H1 (cell line): ENCODE measurements at regions not wholly inside any gene's neighbourhood (a gene's known extent, or its start where the extent isn't known, plus 50 kb on each side); places are given as distances from the start of the nearest gene placed in this dataset.

Source experiments
- CTCF ChIA-PET: fragments of 300-600 bp; sonication (Branson Sonifier 250); formaldehyde crosslinking; loops from one replicate; lab custom pipeline; 2021; ENCODE audit not compliant: partially characterized antibody; lab: Charles Lee
- POLR2A ChIA-PET: fragments of 300-600 bp; sonication (Branson Sonifier 250); formaldehyde crosslinking; loops from one replicate; lab custom pipeline; 2021; ENCODE audit warnings: inconsistent platforms; ENCODE audit not compliant: partially characterized antibody; lab: Charles Lee
- DNase-seq, 2 experiments: peaks; one replicate each; pipeline versions ENCODE4 v3.0.0 to v3.0.0-alpha.2; 2010 to 2022; ENCODE audit warnings: low spot score in 2 of 2, low read depth in 1 of 2, mixed read lengths in 1 of 2
- FAIRE-seq: peaks from 2 replicates; lab custom pipeline; 2011; peaks lifted over from hg19 to GRCh38; lab: Jason Lieb, UNC
- H2AFZ ChIP-seq: 2 replicates; pipeline ENCODE4 v1.8.1; 2012; ENCODE audit warnings: low read length, inconsistent platforms
- H2AK5ac ChIP-seq: 2 replicates; pipeline ENCODE4 v1.6.1; 2013; ENCODE audit warnings: low read depth, low read length
- H2BK120ac ChIP-seq: replicated peaks from 2 replicates; pipeline ENCODE3; 2013; ENCODE audit warnings: low read depth, low read length, inconsistent platforms
- H2BK12ac ChIP-seq: 2 replicates; pipeline ENCODE4 v1.6.1; 2013; ENCODE audit warnings: low read depth, low read length
- H2BK15ac ChIP-seq: 2 replicates; pipeline ENCODE4 v1.6.1; 2013; ENCODE audit warnings: low read length
- H2BK20ac ChIP-seq: 2 replicates; pipeline ENCODE4 v1.6.1; 2013; ENCODE audit warnings: low read length
- H2BK5ac ChIP-seq: 2 replicates; pipeline ENCODE4 v1.6.1; 2013; ENCODE audit warnings: low read depth, low read length
- H3K14ac ChIP-seq: 2 replicates; pipeline ENCODE4 v1.6.1; 2013; ENCODE audit warnings: inconsistent platforms; ENCODE audit not compliant: insufficient read length
- H3K18ac ChIP-seq: 2 replicates; pipeline ENCODE4 v1.6.1; 2013; ENCODE audit warnings: low read length; ENCODE audit errors: extremely low read depth
- H3K23ac ChIP-seq: 2 replicates; pipeline ENCODE4 v1.6.1; 2013; ENCODE audit warnings: inconsistent platforms; ENCODE audit not compliant: insufficient read length
- H3K23me2 ChIP-seq: 2 replicates; pipeline ENCODE4 v1.6.1; 2013; ENCODE audit warnings: low read depth, low read length
- H3K27ac ChIP-seq: 2 replicates; pipeline ENCODE4 v1.6.1; 2011; ENCODE audit warnings: low read depth, low read length, inconsistent platforms
- H3K27me3 ChIP-seq, 4 experiments: replicated peaks in 1 of 4; 1 replicate in 1 of 4; 2 replicates in 3 of 4; pipeline versions ENCODE4 v1.6.1 to v1.8.1; 2011 to 2013; ENCODE audit warnings: low read length in 3 of 4, mild to moderate bottlenecking in 3 of 4, inconsistent platforms in 2 of 4, mixed read lengths in 2 of 4, moderate library complexity in 1 of 4; ENCODE audit not compliant: control insufficient read depth in 3 of 4, insufficient read depth in 3 of 4; ENCODE audit errors: extremely low read depth in 1 of 4
- H3K36me3 ChIP-seq, 4 experiments: 2 replicates each; pipeline versions ENCODE4 v1.6.1 to v1.8.1; 2011 to 2013; ENCODE audit warnings: mild to moderate bottlenecking in 4 of 4, low read length in 3 of 4, moderate library complexity in 2 of 4, control low read depth in 1 of 4, inconsistent platforms in 1 of 4; ENCODE audit not compliant: insufficient read depth in 4 of 4, control insufficient read depth in 2 of 4
- H3K4ac ChIP-seq: replicated peaks from 2 replicates; pipeline ENCODE3; 2013; ENCODE audit warnings: low read length, low read depth, mixed read lengths, inconsistent platforms; ENCODE audit not compliant: insufficient read length
- H3K4me1 ChIP-seq, 4 experiments: replicated peaks in 1 of 4; 1 replicate in 1 of 4; 2 replicates in 3 of 4; pipeline versions ENCODE4 v1.6.1 to v1.8.1; 2011 to 2013; ENCODE audit warnings: low read length in 3 of 4, inconsistent platforms in 2 of 4, mixed read lengths in 1 of 4; ENCODE audit not compliant: insufficient read depth in 4 of 4, control insufficient read depth in 3 of 4
- H3K4me2 ChIP-seq, 2 experiments: 2 replicates each; pipeline versions ENCODE4 v1.6.1 to v1.8.1; 2011 to 2013; ENCODE audit warnings: low read depth in 2 of 2, low read length in 2 of 2, control low read depth in 1 of 2, inconsistent platforms in 1 of 2, mild to moderate bottlenecking in 1 of 2; ENCODE audit not compliant: insufficient read depth in 1 of 2
- H3K4me3 ChIP-seq, 4 experiments: fragments of 200-600, 300-600 bp in 1 of 4; sonication (generic), shearing (Covaris generic), sonication (Bioruptor Twin) in 1 of 4; 2 replicates each; pipeline versions ENCODE4 v1.5.1 to v1.8.1; 2011 to 2016; ENCODE audit warnings: low read length in 4 of 4, low read depth in 3 of 4, control low read depth in 2 of 4, inconsistent platforms in 2 of 4, mild to moderate bottlenecking in 2 of 4, mixed read lengths in 1 of 4, moderate library complexity in 1 of 4; ENCODE audit not compliant: insufficient read depth in 2 of 4; ENCODE audit errors: extremely low read depth in 1 of 4
- H3K56ac ChIP-seq: replicated peaks from 2 replicates; pipeline ENCODE3; 2013; ENCODE audit warnings: low read depth, mild to moderate bottlenecking, mixed read lengths, low read length, inconsistent platforms; ENCODE audit not compliant: insufficient read length
- H3K79me1 ChIP-seq: 2 replicates; pipeline ENCODE4 v1.6.1; 2013; ENCODE audit warnings: low read depth, low read length, control low read depth
- H3K79me2 ChIP-seq, 2 experiments: 2 replicates each; pipeline versions ENCODE4 v1.6.1 to v1.8.1; 2012 to 2013; ENCODE audit warnings: low read length in 2 of 2, mild to moderate bottlenecking in 2 of 2, inconsistent platforms in 1 of 2; ENCODE audit not compliant: insufficient read depth in 2 of 2, control insufficient read depth in 1 of 2
- H3K9ac ChIP-seq, 4 experiments: replicated peaks in 1 of 4; 1 replicate in 1 of 4; 2 replicates in 3 of 4; pipeline versions ENCODE4 v1.6.1 to v1.8.1; 2011 to 2013; ENCODE audit warnings: low read depth in 3 of 4, low read length in 3 of 4, control low read depth in 2 of 4, mild to moderate bottlenecking in 2 of 4, moderate library complexity in 2 of 4, inconsistent platforms in 1 of 4; ENCODE audit errors: extremely low read depth in 1 of 4
- H3K9me3 ChIP-seq, 2 experiments: 2 replicates each; pipeline versions ENCODE4 v1.6.1 to v1.8.1; 2012 to 2013; ENCODE audit warnings: mild to moderate bottlenecking in 2 of 2, moderate library complexity in 2 of 2, control low read depth in 1 of 2, inconsistent platforms in 1 of 2, low read depth in 1 of 2, low read length in 1 of 2, mixed read lengths in 1 of 2; ENCODE audit not compliant: insufficient read depth in 2 of 2
- H4K20me1 ChIP-seq, 2 experiments: replicated peaks in 1 of 2; 2 replicates each; pipeline versions ENCODE3 to v1.8.1; 2011 to 2013; ENCODE audit warnings: inconsistent platforms in 2 of 2, low read length in 2 of 2, mild to moderate bottlenecking in 1 of 2; ENCODE audit not compliant: insufficient read depth in 2 of 2, control insufficient read depth in 1 of 2
- H4K5ac ChIP-seq: 2 replicates; pipeline ENCODE4 v1.6.1; 2013; ENCODE audit warnings: low read length, low read depth, mixed read lengths, inconsistent platforms; ENCODE audit not compliant: insufficient read length
- H4K8ac ChIP-seq: 2 replicates; pipeline ENCODE4 v1.8.0; 2013; ENCODE audit warnings: mild to moderate bottlenecking, moderate library complexity, low read length, inconsistent platforms; ENCODE audit not compliant: insufficient read depth; ENCODE audit errors: extremely low read depth
- H4K91ac ChIP-seq: replicated peaks from 2 replicates; pipeline ENCODE3; 2013; ENCODE audit warnings: low read length, mixed read lengths, inconsistent platforms; ENCODE audit not compliant: insufficient read length
- BCL11A ChIP-seq, 2 experiments: IDR thresholded peaks; one replicate each; pipeline ENCODE4 v1.6.1; 2011; ENCODE audit warnings: low read depth in 2 of 2, low read length in 2 of 2, mild to moderate bottlenecking in 2 of 2
- CBX5 ChIP-seq: fragments of 300-800, 300-1000 bp; sonication (generic); IDR thresholded peaks from 2 replicates; pipeline ENCODE4 v1.7.1; 2016; ENCODE audit warnings: antibody characterized with exemption, low read length, low read depth
- EGR1 ChIP-seq: IDR thresholded peaks from 2 replicates; pipeline ENCODE4 v1.6.1; 2011; ENCODE audit warnings: low read depth, low read length, borderline replicate concordance
- KDM1A ChIP-seq: fragments of 200-600, 300-600 bp; sonication (generic); IDR thresholded peaks from 2 replicates; pipeline ENCODE4 v1.7.1; 2016; ENCODE audit warnings: mild to moderate bottlenecking, low read length, borderline replicate concordance
- RNF2 ChIP-seq: fragments of 200-900, 300-1000 bp; sonication (generic); IDR thresholded peaks from 2 replicates; pipeline ENCODE4 v1.7.1; 2016; ENCODE audit warnings: borderline replicate concordance, low read depth, mild to moderate bottlenecking, antibody characterized with exemption, low read length; ENCODE audit not compliant: poor library complexity, severe bottlenecking; ENCODE audit errors: missing control alignments
- SAP30 ChIP-seq: fragments of 300-600 bp; sonication (generic); IDR thresholded peaks from 2 replicates; pipeline ENCODE4 v1.7.1; 2012; ENCODE audit warnings: low read length, moderate library complexity, mild to moderate bottlenecking, inconsistent platforms; ENCODE audit not compliant: insufficient read depth, insufficient replicate concordance
- SIRT6 ChIP-seq: IDR thresholded peaks from one replicate; pipeline ENCODE4 v1.7.1; 2012; ENCODE audit warnings: low read length, inconsistent platforms
- SIX5 ChIP-seq: IDR thresholded peaks from 2 replicates; pipeline ENCODE4 v1.6.1; 2011; ENCODE audit warnings: mild to moderate bottlenecking, low read depth, low read length
- SUZ12 ChIP-seq: fragments of 200-600 bp; sonication (generic); IDR thresholded peaks from 2 replicates; pipeline ENCODE4 v1.6.1; 2012; ENCODE audit warnings: mild to moderate bottlenecking, inconsistent platforms, low read length, moderate library complexity, mixed read lengths
- ZNF274 ChIP-seq: IDR thresholded peaks from 2 replicates; pipeline ENCODE4 v1.7.0; 2012; ENCODE audit warnings: low read length, borderline replicate concordance; ENCODE audit errors: extremely low read depth
- WGBS, 2 experiments: shearing (Covaris generic) in 1 of 2; methylation state at CpG; one replicate each; pipeline versions ENCODE4 v1.1.6 to v1.1.7; 2013 to 2015; ENCODE audit warnings: low lambda C conversion rate in 2 of 2, mixed read lengths in 2 of 2, inconsistent platforms in 1 of 2, low coverage in 1 of 2, missing lambda C conversion rate in 1 of 2; ENCODE audit not compliant: insufficient replicate concordance in 2 of 2, insufficient coverage in 1 of 2, insufficient read length in 1 of 2; ENCODE audit errors: extremely low coverage in 1 of 2, missing lambda C conversion rate in 1 of 2; 5-methylcytosine and 5-hydroxymethylcytosine counted together
- TF ChIP-seq, protein P1 (sequence below): IDR thresholded peaks from 2 replicates; pipeline ENCODE4 v1.6.1; 2011; ENCODE audit warnings: low read length, improper control_type of control experiment
- TF ChIP-seq, protein P2 (sequence below): IDR thresholded peaks from 2 replicates; pipeline ENCODE4 v1.6.1; 2012; ENCODE audit warnings: low read length, inconsistent platforms

DNA sequence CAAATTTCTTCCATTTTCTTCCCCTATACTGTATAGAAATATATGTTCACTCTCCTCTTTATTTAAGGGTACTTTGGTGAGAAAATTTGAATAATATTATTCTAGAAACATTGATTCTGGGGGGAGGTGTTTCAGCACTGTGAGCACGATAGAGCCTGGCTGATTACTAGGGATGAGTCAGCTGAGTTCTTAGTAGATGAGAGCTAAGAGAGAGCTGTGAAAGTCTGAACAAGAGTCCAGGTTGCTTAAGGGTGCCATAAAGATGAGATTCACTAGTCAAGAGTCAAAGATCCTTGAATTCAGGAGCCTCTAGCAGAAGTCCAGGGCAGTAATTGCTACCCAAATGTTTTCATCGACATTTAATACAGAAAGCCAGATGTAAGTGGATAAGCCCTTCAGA lies 756.6 kb upstream of the API5 start:
- Histone ChIP-seq H3K79me2 (no peaks in the 10 kb centered on the region), H3K36me3 (no peaks in the 10 kb centered on the region), H3K27me3 (no peaks in the 10 kb centered on the region), H3K9ac (no peak overlapping the region), H3K4me3 (no peak overlapping the region), H3K56ac (no peak overlapping the region), H2BK20ac (no peak overlapping the region), H2BK120ac (no peak overlapping the region), H3K23me2 (no peaks in the 10 kb centered on the region), H2AFZ (no peak overlapping the region), H3K9me3 (no peaks in the 10 kb centered on the region), H3K79me1 (no peaks in the 10 kb centered on the region), H4K8ac (no peak overlapping the region), H2BK12ac (no peak overlapping the region), H4K91ac (no peak overlapping the region), H2AK5ac (no peak overlapping the region), H3K18ac (no peak overlapping the region), H2BK15ac (no peak overlapping the region), H4K20me1 (no peaks in the 10 kb centered on the region), H3K14ac (no peak overlapping the region), H3K4me1 (no peaks in the 10 kb centered on the region), H3K23ac (no peak overlapping the region), H2BK5ac (no peak overlapping the region), H3K4ac (no peak overlapping the region), H4K5ac (no peak overlapping the region), H3K27ac (no peak overlapping the region), H3K4me2 (no peak overlapping the region)
- ChIA-PET POLR2A (no interaction called here), CTCF (interaction anchor here (1.0 kb wide), 1 partner anchor 723 kb away, joined by 4 read pairs; no protein-coding TSS in a partner anchor)
- DNase-seq (no peak), FAIRE-seq (no peak)
- WGBS, 2 experiments = 89% methylated on average over 2 of the region's 2 CpGs; no CpG with 5 or more reads in 1 of the 2 experiments
- TF ChIP-seq, protein P1, sequence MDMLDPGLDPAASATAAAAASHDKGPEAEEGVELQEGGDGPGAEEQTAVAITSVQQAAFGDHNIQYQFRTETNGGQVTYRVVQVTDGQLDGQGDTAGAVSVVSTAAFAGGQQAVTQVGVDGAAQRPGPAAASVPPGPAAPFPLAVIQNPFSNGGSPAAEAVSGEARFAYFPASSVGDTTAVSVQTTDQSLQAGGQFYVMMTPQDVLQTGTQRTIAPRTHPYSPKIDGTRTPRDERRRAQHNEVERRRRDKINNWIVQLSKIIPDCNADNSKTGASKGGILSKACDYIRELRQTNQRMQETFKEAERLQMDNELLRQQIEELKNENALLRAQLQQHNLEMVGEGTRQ = no peak
- TF ChIP-seq SUZ12 = no peak
- TF ChIP-seq BCL11A (IDR thresholded peaks at IDR 0.05; ENCODE audit: low read depth in 2 of 2, low read length in 2 of 2) = no peak
- no peak for TF ChIP-seq RNF2
- no peak for TF ChIP-seq KDM1A
- TF ChIP-seq CBX5 = no peak
- TF ChIP-seq EGR1 = no peak
- TF ChIP-seq, protein P2, sequence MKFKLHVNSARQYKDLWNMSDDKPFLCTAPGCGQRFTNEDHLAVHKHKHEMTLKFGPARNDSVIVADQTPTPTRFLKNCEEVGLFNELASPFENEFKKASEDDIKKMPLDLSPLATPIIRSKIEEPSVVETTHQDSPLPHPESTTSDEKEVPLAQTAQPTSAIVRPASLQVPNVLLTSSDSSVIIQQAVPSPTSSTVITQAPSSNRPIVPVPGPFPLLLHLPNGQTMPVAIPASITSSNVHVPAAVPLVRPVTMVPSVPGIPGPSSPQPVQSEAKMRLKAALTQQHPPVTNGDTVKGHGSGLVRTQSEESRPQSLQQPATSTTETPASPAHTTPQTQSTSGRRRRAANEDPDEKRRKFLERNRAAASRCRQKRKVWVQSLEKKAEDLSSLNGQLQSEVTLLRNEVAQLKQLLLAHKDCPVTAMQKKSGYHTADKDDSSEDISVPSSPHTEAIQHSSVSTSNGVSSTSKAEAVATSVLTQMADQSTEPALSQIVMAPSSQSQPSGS = no peak
- no peak for TF ChIP-seq SIRT6
- no peak for TF ChIP-seq SIX5
- no peak for TF ChIP-seq SAP30
- no peak for TF ChIP-seq ZNF274
